ENCODE measurements at regions not wholly inside any gene's neighbourhood (a gene's known extent, or its start where the extent isn't known, plus 50 kb on each side); places are given as distances from the start of the nearest gene placed in this dataset.

GRCh38 chr4:11009281-11009680 lies 324.7 kb upstream of the CLNK start:
- Mint-ChIP-seq H3K27ac (ENCODE audit: unreplicated experiment) (no peak overlapping the region), H3K4me3 (ENCODE audit: unreplicated experiment) (no peak overlapping the region), H3K27me3 (ENCODE audit: unreplicated experiment) (peaks cover 3% of the 10 kb centered on the region), H3K4me1 (ENCODE audit: unreplicated experiment) (peaks cover 4% of the 10 kb centered on the region), H3K36me3 (ENCODE audit: low read depth, unreplicated experiment) (no peaks in the 10 kb centered on the region), H3K9me3 (ENCODE audit: unreplicated experiment) (no peaks in the 10 kb centered on the region)
- no peak for TF ChIP-seq CTCF (IDR thresholded peaks at IDR 0.05; ENCODE audit: unreplicated experiment)
- no peak for DNase-seq (ENCODE audit: low spot score)

GRCh38 chr4:11005300-11005699 lies 320.7 kb upstream of the CLNK start:
- Mint-ChIP-seq H3K4me1 (ENCODE audit: unreplicated experiment) (peaks cover 4% of the 10 kb centered on the region), H3K36me3 (ENCODE audit: low read depth, unreplicated experiment) (no peaks in the 10 kb centered on the region), H3K27ac (ENCODE audit: unreplicated experiment) (no peak overlapping the region), H3K4me3 (ENCODE audit: unreplicated experiment) (no peak overlapping the region), H3K9me3 (ENCODE audit: unreplicated experiment) (no peaks in the 10 kb centered on the region), H3K27me3 (ENCODE audit: unreplicated experiment) (peaks cover 5% of the 10 kb centered on the region)
- TF ChIP-seq CTCF (IDR thresholded peaks at IDR 0.05; ENCODE audit: unreplicated experiment): no peak
- no peak for DNase-seq (ENCODE audit: low spot score)

DNA sequence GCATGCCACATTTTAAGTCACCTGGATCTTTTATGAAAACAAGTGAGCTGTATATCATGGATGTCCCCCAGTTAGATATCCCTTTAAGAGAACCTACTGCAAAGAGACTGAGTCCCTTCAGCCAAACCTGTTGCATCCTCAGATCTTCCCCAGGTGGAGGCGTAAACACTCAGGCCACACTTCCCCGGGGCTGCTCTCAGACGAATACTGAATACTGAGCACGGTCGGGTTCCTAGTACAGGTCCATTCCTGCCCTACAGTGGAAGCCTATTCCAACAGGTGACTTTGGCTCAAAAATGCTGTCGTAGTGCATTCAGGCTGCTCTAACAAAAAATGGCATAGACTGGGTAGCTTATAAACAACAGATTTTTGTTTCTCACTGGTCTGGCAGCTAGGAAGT lies 320.2 kb upstream of the CLNK start:
- no peaks in the 10 kb centered on the region for H3K36me3 Mint-ChIP-seq (ENCODE audit: low read depth, unreplicated experiment)
- H3K27me3 Mint-ChIP-seq (ENCODE audit: unreplicated experiment): peaks cover 5% of the 10 kb centered on the region
- no peak for DNase-seq (ENCODE audit: low spot score)
- no peak overlapping the region for H3K4me3 Mint-ChIP-seq (ENCODE audit: unreplicated experiment)
- no peak overlapping the region for H3K27ac Mint-ChIP-seq (ENCODE audit: unreplicated experiment)
- no peaks in the 10 kb centered on the region for H3K9me3 Mint-ChIP-seq (ENCODE audit: unreplicated experiment)
- H3K4me1 Mint-ChIP-seq (ENCODE audit: unreplicated experiment): peaks cover 4% of the 10 kb centered on the region
- no peak for TF ChIP-seq CTCF (IDR thresholded peaks at IDR 0.05; ENCODE audit: unreplicated experiment)

DNA sequence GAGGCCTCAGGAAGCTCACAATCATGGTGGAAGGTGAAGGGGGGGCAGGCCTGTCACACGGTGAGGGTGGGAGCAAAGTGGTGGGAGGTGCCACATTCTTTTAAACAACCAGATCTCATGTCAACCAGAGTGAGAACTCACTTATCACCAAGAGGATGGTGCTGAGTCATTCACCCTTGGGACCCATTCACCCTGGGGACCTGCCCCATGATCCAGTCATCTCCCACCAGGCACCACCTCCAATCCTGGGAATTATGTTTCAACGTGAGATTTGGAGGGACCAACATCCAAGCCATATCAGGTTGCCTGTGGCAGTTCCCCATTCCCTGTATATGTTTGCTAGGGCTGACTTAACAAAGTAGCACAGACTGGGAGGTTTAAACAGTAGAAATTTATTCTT lies 318.4 kb upstream of the CLNK start:
- H3K27ac Mint-ChIP-seq (ENCODE audit: unreplicated experiment): no peak overlapping the region
- H3K9me3 Mint-ChIP-seq (ENCODE audit: unreplicated experiment): no peaks in the 10 kb centered on the region
- peaks cover 5% of the 10 kb centered on the region for H3K27me3 Mint-ChIP-seq (ENCODE audit: unreplicated experiment)
- H3K4me3 Mint-ChIP-seq (ENCODE audit: unreplicated experiment): no peak overlapping the region
- H3K4me1 Mint-ChIP-seq (ENCODE audit: unreplicated experiment): peaks cover 4% of the 10 kb centered on the region
- no peak for DNase-seq (ENCODE audit: low spot score)
- no peak for TF ChIP-seq CTCF (IDR thresholded peaks at IDR 0.05; ENCODE audit: unreplicated experiment)
- H3K36me3 Mint-ChIP-seq (ENCODE audit: low read depth, unreplicated experiment): no peaks in the 10 kb centered on the region

GRCh38 chr4:10998846-10999245 lies 314.3 kb upstream of the CLNK start:
- H3K27me3 Mint-ChIP-seq (ENCODE audit: unreplicated experiment): peaks cover 1% of the 10 kb centered on the region
- DNase-seq (ENCODE audit: low spot score): no peak
- no peaks in the 10 kb centered on the region for H3K36me3 Mint-ChIP-seq (ENCODE audit: low read depth, unreplicated experiment)
- H3K4me1 Mint-ChIP-seq (ENCODE audit: unreplicated experiment): no peaks in the 10 kb centered on the region
- H3K27ac Mint-ChIP-seq (ENCODE audit: unreplicated experiment): no peak overlapping the region
- no peak overlapping the region for H3K4me3 Mint-ChIP-seq (ENCODE audit: unreplicated experiment)
- no peaks in the 10 kb centered on the region for H3K9me3 Mint-ChIP-seq (ENCODE audit: unreplicated experiment)
- TF ChIP-seq CTCF (IDR thresholded peaks at IDR 0.05; ENCODE audit: unreplicated experiment): no peak

Data from endothelial cell (in vitro differentiated cells).